ENCODE measurements at regions not wholly inside any gene's neighbourhood (a gene's known extent, or its start where the extent isn't known, plus 50 kb on each side); places are given as distances from the start of the nearest gene placed in this dataset.

- ChIA-PET CTCF (no interaction called here), POLR2A (no interaction called here)
- Histone ChIP-seq H3K36me3 (ENCODE audit: control insufficient read depth in 2 of 2, extremely low read depth in 1 of 2, insufficient read depth in 2 of 2, low read length in 2 of 2) (no peaks in the 10 kb centered on the region), H3K4me3 (replicated peaks in 1 of 3; ENCODE audit: insufficient read depth in 1 of 3, low read depth in 1 of 3, low read length in 3 of 3) (no peak overlapping the region), H3K9ac (replicated peaks; ENCODE audit: extremely low read depth, insufficient read depth, low read length) (no peak overlapping the region), H3K9me3 (replicated peaks; ENCODE audit: control insufficient read depth, insufficient read depth, low read length) (peaks cover 2% of the 10 kb centered on the region), H2AFZ (ENCODE audit: low read depth, low read length) (no peak overlapping the region), H4K20me1 (replicated peaks; ENCODE audit: control insufficient read depth, extremely low read depth, insufficient read depth, low read length) (no peaks in the 10 kb centered on the region), H3K27ac (ENCODE audit: insufficient read depth, low read depth, low read length) (no peak overlapping the region), H3K79me2 (ENCODE audit: control insufficient read depth, insufficient read depth, low read length) (no peaks in the 10 kb centered on the region), H3K27me3 (ENCODE audit: control insufficient read depth in 2 of 2, insufficient read depth in 2 of 2, low read length in 2 of 2) (no peaks in the 10 kb centered on the region), H3K9me1 (replicated peaks; ENCODE audit: control insufficient read depth, extremely low read depth, insufficient read depth, low read length) (no peaks in the 10 kb centered on the region), H3K4me1 (ENCODE audit: control insufficient read depth, extremely low read depth, insufficient read depth, low read length) (no peaks in the 10 kb centered on the region), H3K4me2 (ENCODE audit: insufficient read depth, low read length) (no peak overlapping the region)
- TF ChIP-seq FOS (IDR thresholded peaks at IDR 0.05; ENCODE audit: borderline replicate concordance, insufficient read depth, low read length) (no peak), EZH2 (IDR thresholded peaks at IDR 0.05; ENCODE audit: borderline replicate concordance, low read depth, low read length, severe bottlenecking) (no peak), POLR2AphosphoS5 (IDR thresholded peaks at IDR 0.05; ENCODE audit: insufficient read depth, low read depth, low read length) (no peak), POLR2A (IDR thresholded peaks at IDR 0.05; ENCODE audit: low read depth, low read length) (no peak), CTCF (IDR thresholded peaks at IDR 0.05; ENCODE audit: extremely low read depth in 1 of 2, insufficient read depth in 1 of 2, low read depth in 1 of 2, low read length in 2 of 2) (no peak), MAX (IDR thresholded peaks at IDR 0.05; ENCODE audit: insufficient read depth, insufficient read length) (no peak), JUN (IDR thresholded peaks at IDR 0.05; ENCODE audit: borderline replicate concordance, insufficient read depth, insufficient read length, low read depth) (no peak), GATA2 (IDR thresholded peaks at IDR 0.05; ENCODE audit: insufficient read depth, insufficient read length, low read depth, low read length) (no peak), MYC (IDR thresholded peaks at IDR 0.05; ENCODE audit: low read depth, low read length) (no peak)
- no peak for FAIRE-seq
- intact Hi-C loops (cut with micrococcal nuclease): no loop called here
- no peak for DNase-seq (ENCODE audit: low read depth, low spot score)
- dilution Hi-C loops (cut with MboI; ENCODE audit: extremely low pct_ligation_motif_present, low sequenced_read_pairs): no loop called here
- no TSS peak for BruUV-seq (replicated peaks)
Observed at GRCh38 chr7:145152589-145152988, 316.7 kb upstream of the TPK1 start.

All from endothelial cell of umbilical vein (primary cell).